WI38 (cell line): ENCODE measurements at regions not wholly inside any gene's neighbourhood (a gene's known extent, or its start where the extent isn't known, plus 50 kb on each side); places are given as distances from the start of the nearest gene placed in this dataset.
"Not testable (repeated sequence)": the region's sequence is repeated elsewhere in the genome, so short reads cannot be mapped to it uniquely, and the experiment has no call there.

ENCODE experiments used
- H3K4me3 ChIP-seq: 2 replicates; pipeline ENCODE4 v1.5.1; 2011; ENCODE audit warnings: low read depth, mild to moderate bottlenecking, control low read depth, low read length
- CTCF ChIP-seq: IDR thresholded peaks from 2 replicates; pipeline ENCODE4 v1.5.1; 2012; ENCODE audit warnings: low read depth, mild to moderate bottlenecking, control low read depth, low read length

- no peak overlapping the region for H3K4me3 ChIP-seq
- TF ChIP-seq CTCF, result no peak
These were observed 536.0 kb downstream of the GABRG2 start for GRCh38 chr5:162603443-162604070.

GRCh38 chr5:162607879-162608278 lies 540.3 kb downstream of the GABRG2 start:
- no peak for TF ChIP-seq CTCF
- H3K4me3 ChIP-seq, result no peak overlapping the region

GRCh38 chr5:162621726-162622263 lies 554.2 kb downstream of the GABRG2 start:
- not testable (repeated sequence) for H3K4me3 ChIP-seq

- TF ChIP-seq CTCF, result no peak
- H3K4me3 ChIP-seq, result no peak overlapping the region
These were observed 556.5 kb downstream of the GABRG2 start for GRCh38 chr5:162624110-162624509.

- H3K4me3 ChIP-seq, result no peak overlapping the region
- no peak for TF ChIP-seq CTCF
These were observed 569.9 kb downstream of the GABRG2 start for GRCh38 chr5:162637481-162637880.

DNA sequence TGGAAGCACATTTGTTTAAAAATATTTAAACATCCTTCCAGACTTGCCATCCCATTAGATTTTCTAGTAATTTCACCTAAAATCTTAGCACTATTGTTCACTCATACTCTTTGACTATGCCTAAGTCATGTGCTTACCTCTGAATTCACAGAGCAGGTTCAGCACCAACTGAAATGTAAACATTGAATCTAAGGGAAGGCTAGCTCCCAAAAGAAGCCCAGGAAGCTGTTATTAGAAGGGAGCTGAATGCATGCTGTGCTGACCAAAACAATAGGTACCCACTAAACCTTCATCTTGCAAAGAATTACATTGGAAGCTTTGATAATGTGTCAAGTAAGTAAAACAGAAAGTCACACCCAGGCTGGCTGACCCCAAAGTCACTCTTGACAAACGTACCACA lies 571.3 kb downstream of the GABRG2 start:
- TF ChIP-seq CTCF, result no peak
- no peak overlapping the region for H3K4me3 ChIP-seq

- no peak overlapping the region for H3K4me3 ChIP-seq
- no peak for TF ChIP-seq CTCF
These were observed 573.7 kb downstream of the GABRG2 start for GRCh38 chr5:162641142-162641813.
